ENCODE measurements at regions not wholly inside any gene's neighbourhood (a gene's known extent, or its start where the extent isn't known, plus 50 kb on each side); places are given as distances from the start of the nearest gene placed in this dataset.
"Not testable (repeated sequence)": the region's sequence is repeated elsewhere in the genome, so short reads cannot be mapped to it uniquely, and the experiment has no call there.

DNA sequence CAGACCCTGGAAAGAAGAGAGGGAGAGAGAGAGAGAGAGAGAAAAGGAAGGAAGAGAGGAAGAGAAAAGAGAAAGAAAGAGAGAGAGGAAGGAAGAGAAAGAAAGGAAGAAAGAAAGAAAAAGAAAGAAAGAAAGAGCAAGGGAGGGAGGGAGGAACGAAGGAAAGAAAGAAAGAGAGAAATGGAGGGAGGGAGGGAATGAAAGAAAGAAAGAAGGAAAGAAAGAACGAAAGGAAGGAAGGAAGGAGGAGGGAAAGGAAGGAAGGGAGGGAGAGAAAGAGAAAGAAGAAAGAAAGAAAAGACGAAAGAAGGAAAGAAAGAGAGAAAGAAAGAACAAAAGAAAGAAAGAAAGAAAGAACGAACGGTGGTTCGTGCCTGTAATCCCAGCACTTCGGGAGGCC is 133.4 kb downstream of the HNRNPD start:
- CTCF ChIA-PET, result no interaction called here
- intact Hi-C loops (cut with micrococcal nuclease; ENCODE audit: unreplicated experiment), result no loop called here

DNA sequence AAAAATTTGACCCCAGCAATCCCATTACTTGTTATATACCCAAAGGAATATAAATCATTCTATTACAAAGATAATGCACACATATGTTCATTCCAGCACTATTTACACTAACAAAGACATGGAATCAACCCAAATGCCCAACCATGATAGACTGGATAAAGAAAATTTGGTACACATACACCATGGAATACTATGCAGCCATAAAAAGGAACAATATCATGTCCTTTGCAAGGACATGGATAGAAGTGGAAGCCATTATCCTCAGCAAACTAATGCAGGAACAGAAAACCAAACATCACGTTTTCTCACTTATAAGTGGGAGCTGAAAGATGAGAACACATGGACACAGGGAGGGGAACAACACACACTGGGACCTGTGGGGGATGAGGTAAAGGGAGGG is 136.6 kb downstream of the HNRNPD start:
- H3K4me3 Mint-ChIP-seq (ENCODE audit: unreplicated experiment); H3K36me3 ChIP-seq (ENCODE audit: control insufficient read depth, insufficient read depth, low read length); BruUV-seq (replicated peaks); H3K27ac Mint-ChIP-seq (ENCODE audit: unreplicated experiment); H3K9me3 Mint-ChIP-seq (ENCODE audit: unreplicated experiment); H3K4me3 ChIP-seq (ENCODE audit: low read depth, low read length); H3K4me1 Mint-ChIP-seq (ENCODE audit: low read depth, unreplicated experiment); CTCF ChIA-PET; H3K9me3 ChIP-seq; intact Hi-C loops (cut with micrococcal nuclease; ENCODE audit: unreplicated experiment); DNase-seq; H3K27me3 ChIP-seq (replicated peaks; ENCODE audit: control insufficient read depth, insufficient read depth, low read length); POLR2A ChIA-PET; H3K36me3 Mint-ChIP-seq (ENCODE audit: insufficient read depth, unreplicated experiment); H3K4me1 ChIP-seq: not testable (repeated sequence)
- peaks cover 16% of the 10 kb centered on the region for H3K27me3 Mint-ChIP-seq (ENCODE audit: insufficient read depth, unreplicated experiment)

More for the DNA sequence above, 133.4 kb downstream of the HNRNPD start:
- TF ChIP-seq, protein P1, sequence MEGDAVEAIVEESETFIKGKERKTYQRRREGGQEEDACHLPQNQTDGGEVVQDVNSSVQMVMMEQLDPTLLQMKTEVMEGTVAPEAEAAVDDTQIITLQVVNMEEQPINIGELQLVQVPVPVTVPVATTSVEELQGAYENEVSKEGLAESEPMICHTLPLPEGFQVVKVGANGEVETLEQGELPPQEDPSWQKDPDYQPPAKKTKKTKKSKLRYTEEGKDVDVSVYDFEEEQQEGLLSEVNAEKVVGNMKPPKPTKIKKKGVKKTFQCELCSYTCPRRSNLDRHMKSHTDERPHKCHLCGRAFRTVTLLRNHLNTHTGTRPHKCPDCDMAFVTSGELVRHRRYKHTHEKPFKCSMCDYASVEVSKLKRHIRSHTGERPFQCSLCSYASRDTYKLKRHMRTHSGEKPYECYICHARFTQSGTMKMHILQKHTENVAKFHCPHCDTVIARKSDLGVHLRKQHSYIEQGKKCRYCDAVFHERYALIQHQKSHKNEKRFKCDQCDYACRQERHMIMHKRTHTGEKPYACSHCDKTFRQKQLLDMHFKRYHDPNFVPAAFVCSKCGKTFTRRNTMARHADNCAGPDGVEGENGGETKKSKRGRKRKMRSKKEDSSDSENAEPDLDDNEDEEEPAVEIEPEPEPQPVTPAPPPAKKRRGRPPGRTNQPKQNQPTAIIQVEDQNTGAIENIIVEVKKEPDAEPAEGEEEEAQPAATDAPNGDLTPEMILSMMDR (IDR thresholded peaks at IDR 0.05; ENCODE audit: insufficient read depth in 1 of 2, low read depth in 1 of 2, low read length in 1 of 2, severe bottlenecking in 1 of 2, unreplicated experiment in 1 of 2), result no peak
- peaks cover 9% of the 10 kb centered on the region for H3K9me3 Mint-ChIP-seq (ENCODE audit: unreplicated experiment)
- no TSS peak for BruUV-seq (replicated peaks)
- no peak for DNase-seq
- no peak overlapping the region for H3K4me3 ChIP-seq (ENCODE audit: low read depth, low read length)
- POLR2A ChIA-PET, result no interaction called here
- no peaks in the 10 kb centered on the region for H3K4me1 Mint-ChIP-seq (ENCODE audit: low read depth, unreplicated experiment)
- no peaks in the 10 kb centered on the region for H3K27me3 ChIP-seq (replicated peaks; ENCODE audit: control insufficient read depth, insufficient read depth, low read length)
- H3K4me1 ChIP-seq, result no peaks in the 10 kb centered on the region
- H3K4me3 Mint-ChIP-seq (ENCODE audit: unreplicated experiment), result no peak overlapping the region
- H3K36me3 Mint-ChIP-seq (ENCODE audit: insufficient read depth, unreplicated experiment), result no peaks in the 10 kb centered on the region
- H3K27ac Mint-ChIP-seq (ENCODE audit: unreplicated experiment), result no peak overlapping the region
- H3K9me3 ChIP-seq, result no peaks in the 10 kb centered on the region
- peaks cover 25% of the 10 kb centered on the region for H3K27me3 Mint-ChIP-seq (ENCODE audit: insufficient read depth, unreplicated experiment)
- H3K36me3 ChIP-seq (ENCODE audit: control insufficient read depth, insufficient read depth, low read length), result no peaks in the 10 kb centered on the region

DNA sequence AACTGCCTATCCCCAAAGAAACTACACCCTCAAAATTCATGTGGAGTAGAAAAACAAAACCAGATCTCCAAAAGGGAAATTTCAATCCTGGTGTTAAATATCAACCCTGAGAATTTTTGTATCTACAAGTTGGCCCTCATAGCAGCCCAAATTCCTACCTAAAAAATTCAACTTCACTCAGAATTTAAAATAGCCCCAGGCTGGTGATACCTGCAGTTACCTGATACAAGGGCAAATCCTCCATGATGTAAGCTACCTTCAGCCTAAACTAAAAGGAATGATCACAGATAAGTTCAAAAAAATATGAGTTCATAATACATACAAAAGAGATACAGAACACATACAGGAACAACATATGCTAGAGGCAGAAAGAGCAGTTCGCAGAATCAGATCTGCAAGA is 138.4 kb downstream of the HNRNPD start:
- no peak overlapping the region for H3K4me3 Mint-ChIP-seq (ENCODE audit: unreplicated experiment)
- POLR2A ChIA-PET, result no interaction called here
- no peaks in the 10 kb centered on the region for H3K4me1 Mint-ChIP-seq (ENCODE audit: low read depth, unreplicated experiment)
- H3K9me3 Mint-ChIP-seq (ENCODE audit: unreplicated experiment), result peaks cover 9% of the 10 kb centered on the region
- peaks cover 15% of the 10 kb centered on the region for H3K27me3 Mint-ChIP-seq (ENCODE audit: insufficient read depth, unreplicated experiment)
- H3K36me3 Mint-ChIP-seq (ENCODE audit: insufficient read depth, unreplicated experiment), result no peaks in the 10 kb centered on the region
- H3K27me3 ChIP-seq (replicated peaks; ENCODE audit: control insufficient read depth, insufficient read depth, low read length), result no peaks in the 10 kb centered on the region
- intact Hi-C loops (cut with micrococcal nuclease; ENCODE audit: unreplicated experiment), result no loop called here
- no peaks in the 10 kb centered on the region for H3K36me3 ChIP-seq (ENCODE audit: control insufficient read depth, insufficient read depth, low read length)
- no peak overlapping the region for H3K27ac Mint-ChIP-seq (ENCODE audit: unreplicated experiment)
- TF ChIP-seq, protein P1 (IDR thresholded peaks at IDR 0.05; ENCODE audit: insufficient read depth in 1 of 2, low read depth in 1 of 2, low read length in 1 of 2, severe bottlenecking in 1 of 2, unreplicated experiment in 1 of 2), result no peak
- H3K9me3 ChIP-seq, result no peaks in the 10 kb centered on the region
- no peak for DNase-seq
- H3K4me3 ChIP-seq (ENCODE audit: low read depth, low read length), result no peak overlapping the region
- no peaks in the 10 kb centered on the region for H3K4me1 ChIP-seq
- BruUV-seq (replicated peaks), result no TSS peak
- CTCF ChIA-PET, result no interaction called here

DNA sequence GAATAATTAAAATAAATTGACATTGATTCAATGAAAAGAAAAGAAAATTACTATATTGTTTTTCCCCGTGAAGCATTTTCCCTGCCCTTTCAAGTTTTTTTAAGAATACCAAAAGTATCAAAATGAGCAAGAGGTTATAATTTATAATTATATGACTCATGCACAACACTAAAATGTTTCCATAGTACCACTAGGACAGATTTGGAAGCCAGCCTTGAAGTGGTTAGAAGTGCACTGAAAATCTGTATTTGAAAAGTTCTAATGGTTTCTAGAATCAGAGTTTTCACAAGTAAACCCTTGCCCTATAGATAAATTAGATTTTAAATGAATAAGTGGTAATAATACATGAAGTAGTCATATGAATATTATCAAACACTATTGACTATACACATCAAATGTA is 140.9 kb downstream of the HNRNPD start:
- no peaks in the 10 kb centered on the region for H3K36me3 ChIP-seq (ENCODE audit: control insufficient read depth, insufficient read depth, low read length)
- Mint-ChIP-seq H3K4me3 (ENCODE audit: unreplicated experiment) (no peak overlapping the region), H3K4me1 (ENCODE audit: low read depth, unreplicated experiment) (no peaks in the 10 kb centered on the region), H3K27me3 (ENCODE audit: insufficient read depth, unreplicated experiment) (peaks cover 9% of the 10 kb centered on the region), H3K27ac (ENCODE audit: unreplicated experiment) (no peak overlapping the region), H3K9me3 (ENCODE audit: unreplicated experiment) (peaks cover 9% of the 10 kb centered on the region), H3K36me3 (ENCODE audit: insufficient read depth, unreplicated experiment) (no peaks in the 10 kb centered on the region)
- intact Hi-C loops (cut with micrococcal nuclease; ENCODE audit: unreplicated experiment), result no loop called here
- H3K4me3 ChIP-seq (ENCODE audit: low read depth, low read length), result no peak overlapping the region
- no peak for DNase-seq
- no peaks in the 10 kb centered on the region for H3K9me3 ChIP-seq
- ChIA-PET CTCF (no interaction called here), POLR2A (no interaction called here)
- no TSS peak for BruUV-seq (replicated peaks)
- no peaks in the 10 kb centered on the region for H3K4me1 ChIP-seq
- TF ChIP-seq, protein P1 (IDR thresholded peaks at IDR 0.05; ENCODE audit: insufficient read depth in 1 of 2, low read depth in 1 of 2, low read length in 1 of 2, severe bottlenecking in 1 of 2, unreplicated experiment in 1 of 2), result no peak
- H3K27me3 ChIP-seq (replicated peaks; ENCODE audit: control insufficient read depth, insufficient read depth, low read length), result no peaks in the 10 kb centered on the region

All from Caco-2 (cell line).